GM21825 (cell line): ENCODE measurements at regions not wholly inside any gene's neighbourhood (a gene's known extent, or its start where the extent isn't known, plus 50 kb on each side); places are given as distances from the start of the nearest gene placed in this dataset.
"Not testable (repeated sequence)": the region's sequence is repeated elsewhere in the genome, so short reads cannot be mapped to it uniquely, and the experiment has no call there.

Experiments used
- ATAC-seq: cut with Tn5 transposase; IDR thresholded peaks from one replicate; pipeline ENCODE4 v1.9.1; 2021; ENCODE audit warnings: mild to moderate bottlenecking, moderate library complexity; ENCODE audit not compliant: unreplicated experiment

DNA sequence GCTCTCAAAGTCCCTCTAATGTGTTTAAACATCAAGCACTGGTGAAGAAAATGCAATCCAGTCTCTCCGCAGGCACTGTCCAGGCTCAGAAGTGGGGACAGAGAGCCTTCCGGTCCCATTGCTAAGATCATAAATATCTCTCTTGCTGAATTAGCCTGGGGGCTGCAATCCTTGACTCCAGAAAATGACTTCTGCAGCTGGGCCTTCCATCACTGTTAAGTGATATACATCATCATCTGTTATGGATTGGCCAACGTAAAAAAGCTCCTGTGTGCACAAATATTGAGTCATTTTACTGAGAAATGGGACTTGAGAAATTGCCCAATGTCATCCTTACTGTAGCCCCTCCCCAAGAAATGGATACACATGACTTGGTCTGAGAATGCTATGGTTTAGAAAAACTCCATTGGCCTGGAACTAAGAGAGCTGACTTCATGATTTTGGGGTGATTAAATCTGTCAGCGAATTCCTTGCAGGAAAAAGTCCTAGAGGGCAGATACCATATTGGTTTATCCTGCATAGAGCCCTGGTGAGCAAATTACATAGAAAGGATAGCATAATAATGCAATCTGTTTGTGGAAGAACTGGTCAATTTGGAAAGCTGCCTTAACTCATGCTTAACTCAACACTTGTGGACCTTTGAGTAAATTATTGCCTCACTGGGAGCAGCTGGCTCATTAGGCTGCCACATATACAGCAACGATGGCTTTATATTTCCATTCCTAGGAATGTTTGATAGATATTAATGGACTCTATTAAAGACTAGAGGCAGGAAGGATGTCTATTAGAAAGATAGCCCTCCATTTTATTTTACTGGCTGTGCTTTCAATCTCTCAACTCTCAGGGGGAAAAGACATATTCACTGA is 346.1 kb downstream of the GBA3 start:
- no peak for ATAC-seq

DNA sequence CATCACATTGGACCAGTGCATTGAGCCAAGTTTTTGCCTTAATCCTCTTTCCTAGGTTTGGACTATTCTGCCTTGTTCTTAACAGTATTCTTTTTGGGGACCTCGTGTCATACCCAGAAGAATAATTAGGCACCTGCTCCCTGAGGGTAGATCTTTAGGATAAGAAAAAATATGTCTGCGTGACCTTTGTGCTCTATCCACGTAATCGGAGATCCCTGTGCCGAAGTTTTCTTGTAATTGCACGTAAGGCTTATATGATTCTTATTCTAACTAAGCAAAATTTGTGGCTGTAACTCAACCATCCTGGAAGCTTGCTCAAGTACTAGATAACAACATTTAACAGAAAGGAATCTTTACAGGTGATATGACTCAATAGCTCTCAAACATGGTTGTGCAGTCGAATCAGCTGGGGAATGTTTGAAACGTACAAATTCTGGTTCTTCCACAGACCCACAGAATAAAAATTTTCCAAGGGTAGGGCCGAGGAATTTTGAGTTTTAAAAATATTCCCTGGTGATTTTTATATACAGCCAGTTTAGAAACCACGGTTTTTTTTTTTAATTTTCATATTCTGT is 344.3 kb downstream of the GBA3 start:
- no peak for ATAC-seq

DNA sequence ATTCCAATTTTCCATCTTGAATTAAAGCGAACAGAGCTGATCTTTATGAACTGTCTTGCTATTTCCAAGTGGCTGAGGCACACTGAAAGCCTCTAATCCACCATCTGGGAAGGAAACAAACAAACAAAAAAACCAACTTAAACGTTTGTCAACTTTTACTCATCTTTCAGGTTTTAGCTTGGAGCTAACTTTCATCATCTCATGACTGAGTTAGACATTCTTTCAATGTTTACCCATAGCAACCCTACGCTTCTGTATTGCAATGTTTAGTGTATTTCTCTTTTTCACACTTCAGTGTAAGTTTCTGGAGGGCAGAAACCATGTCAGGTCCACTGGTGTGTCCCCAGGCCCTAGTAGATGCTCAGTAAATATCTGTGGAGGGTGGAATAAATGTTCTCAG is 343.8 kb downstream of the GBA3 start:
- no peak for ATAC-seq

DNA sequence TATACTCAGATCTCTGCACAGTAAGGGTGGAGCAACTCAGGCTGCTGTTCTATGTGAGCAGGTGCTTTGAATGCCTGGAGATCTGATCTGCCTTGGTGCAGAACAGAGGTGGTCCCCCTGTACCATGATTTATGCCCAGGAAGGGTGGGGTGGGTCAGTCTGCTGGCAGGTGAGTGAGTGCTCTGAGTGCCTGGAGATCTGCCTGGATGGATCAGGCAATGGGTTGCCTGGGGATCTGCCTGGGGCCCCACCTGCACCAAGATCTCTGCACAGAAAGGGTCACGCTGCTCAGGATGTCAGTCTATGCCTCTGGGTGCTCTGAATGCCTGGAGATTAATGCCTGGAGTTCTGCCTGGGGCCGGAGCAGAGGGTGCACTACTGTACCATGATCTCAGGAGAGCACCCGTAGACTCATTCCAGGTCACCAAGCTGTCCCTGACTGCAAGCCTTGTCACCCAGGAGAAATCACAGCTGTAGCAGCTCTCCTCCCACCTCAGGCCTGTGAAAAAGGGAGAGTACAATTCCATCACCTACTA is 342.9 kb downstream of the GBA3 start:
- ATAC-seq, result no peak

DNA sequence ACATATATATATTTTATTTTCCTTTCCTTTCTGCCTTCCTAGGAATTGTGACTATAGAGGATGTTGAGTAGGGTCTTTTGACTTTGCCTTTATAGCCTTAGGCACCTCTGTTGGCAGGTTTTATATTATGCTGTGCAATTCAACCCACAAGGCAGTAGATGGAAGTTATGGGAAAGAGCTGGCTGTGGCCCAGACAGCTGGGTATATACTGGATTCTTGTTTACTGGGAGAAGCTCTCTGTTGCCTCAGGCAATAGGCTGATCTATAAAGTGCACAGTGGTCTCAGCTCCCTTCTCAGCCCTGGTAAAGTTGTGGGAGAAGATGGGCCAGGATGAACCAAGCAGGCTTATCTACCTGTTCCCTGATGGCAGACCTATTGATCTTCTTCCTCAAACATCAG is 342.0 kb downstream of the GBA3 start:
- no peak for ATAC-seq

DNA sequence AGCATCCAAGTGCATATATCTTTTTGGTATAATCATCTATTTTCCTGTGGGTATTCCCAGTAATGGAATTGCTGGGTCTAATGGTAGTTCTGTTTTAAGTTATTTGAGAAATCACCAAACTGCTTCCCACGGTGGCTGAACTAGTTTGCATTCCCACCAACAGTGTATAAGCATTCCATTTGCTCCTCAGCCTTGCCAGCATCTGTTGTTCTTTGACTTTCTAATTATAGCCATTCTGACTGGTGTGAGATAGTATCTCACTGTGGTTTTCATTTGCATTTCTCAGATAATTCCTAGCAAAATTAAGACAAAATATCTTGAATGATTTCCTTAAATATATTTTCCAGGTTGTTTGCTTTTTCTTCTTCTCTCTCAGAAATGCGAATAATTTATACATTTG is 341.1 kb downstream of the GBA3 start:
- no peak for ATAC-seq

DNA sequence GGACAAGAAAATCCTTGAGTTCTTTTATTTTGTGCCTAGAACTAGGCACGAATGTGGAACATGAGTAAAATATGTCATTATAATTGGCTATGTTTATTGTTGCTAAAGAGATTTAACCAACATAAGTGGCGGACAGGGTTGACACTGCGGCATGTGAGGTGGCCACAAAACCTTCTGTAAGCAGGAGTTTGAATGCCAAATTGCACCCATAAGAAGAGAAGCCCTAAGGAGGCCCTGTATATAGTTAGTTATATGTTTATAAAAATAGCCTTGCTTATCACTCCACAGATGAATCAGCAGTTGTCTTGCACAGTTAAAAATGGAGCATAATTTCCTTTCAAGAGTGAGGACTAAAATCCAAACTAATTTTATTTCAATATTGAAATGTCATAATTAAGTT is 336.1 kb downstream of the GBA3 start:
- ATAC-seq, result no peak

DNA sequence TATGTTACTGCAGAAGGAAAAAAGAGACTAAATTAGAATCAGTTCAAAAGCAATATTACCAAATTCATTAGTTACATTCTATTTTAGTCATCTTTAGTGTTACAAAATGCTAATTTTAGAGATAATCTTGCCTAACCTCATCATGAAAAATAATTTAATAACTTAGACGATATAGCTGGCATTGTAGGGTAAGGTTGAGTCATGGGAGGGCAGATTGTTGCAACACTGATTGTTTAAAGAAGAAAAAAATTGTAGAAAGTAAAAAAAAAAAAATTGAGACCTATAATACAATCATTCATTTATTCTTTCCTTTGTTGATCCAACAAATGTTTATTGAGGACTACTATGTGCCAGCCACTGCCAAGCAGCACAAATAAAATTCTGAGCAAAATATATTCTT is 330.9 kb downstream of the GBA3 start:
- no peak for ATAC-seq

DNA sequence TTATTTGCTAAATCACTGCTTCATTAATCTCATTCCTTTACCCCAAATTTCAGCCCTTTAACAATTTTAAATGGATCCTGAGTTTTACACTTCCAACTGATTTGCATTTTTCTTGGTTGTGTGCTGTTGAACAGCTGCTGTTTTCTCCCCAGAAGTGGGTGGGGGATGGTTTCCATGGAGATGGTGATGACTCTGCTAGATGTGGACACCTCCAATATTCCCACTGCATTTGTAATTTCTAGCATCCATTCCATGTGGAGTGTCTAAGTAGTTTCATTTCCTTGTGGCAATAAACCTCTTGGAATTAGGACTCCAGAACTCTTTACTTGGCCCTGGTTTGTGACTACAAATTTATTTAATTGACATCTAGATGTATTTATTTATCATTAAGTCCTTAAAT is 330.4 kb downstream of the GBA3 start:
- ATAC-seq, result no peak

DNA sequence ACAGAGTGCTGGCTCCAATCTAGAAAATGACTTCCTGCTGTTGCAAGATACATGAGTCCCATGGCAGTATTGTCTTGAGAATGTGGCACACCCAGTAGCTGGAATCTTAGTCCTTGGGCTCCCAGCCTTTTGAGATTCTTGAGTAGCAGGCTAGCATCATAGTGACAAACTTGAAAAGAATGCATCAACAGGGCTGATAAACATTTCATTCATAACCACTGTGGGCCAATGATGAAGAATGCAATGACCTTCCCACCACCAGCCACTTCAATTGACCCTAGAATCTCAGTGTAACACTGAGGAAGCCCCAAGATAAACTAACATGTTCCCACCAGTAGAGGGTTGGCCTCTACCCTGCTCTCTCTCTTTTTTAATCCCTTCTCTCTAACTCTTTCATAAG is 329.3 kb downstream of the GBA3 start:
- ATAC-seq, result no peak

DNA sequence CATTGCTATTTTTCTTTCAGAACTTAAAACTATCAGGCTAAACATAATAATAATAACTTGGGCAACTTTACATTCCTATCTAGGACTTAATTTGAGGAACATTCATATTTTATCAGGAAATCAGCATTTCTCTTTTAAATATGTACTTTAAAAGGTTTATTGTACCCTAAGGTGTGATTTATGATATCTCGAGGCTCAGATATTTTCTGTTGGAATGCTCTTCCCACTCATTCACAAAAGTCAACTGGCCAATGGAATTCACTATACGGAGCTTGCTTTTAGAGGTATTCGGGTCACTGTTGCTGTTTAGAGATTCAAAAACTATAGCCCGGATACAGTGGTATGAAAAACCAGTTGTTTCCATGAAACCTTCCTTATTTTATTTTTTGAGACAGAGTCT is 328.3 kb downstream of the GBA3 start:
- no peak for ATAC-seq

DNA sequence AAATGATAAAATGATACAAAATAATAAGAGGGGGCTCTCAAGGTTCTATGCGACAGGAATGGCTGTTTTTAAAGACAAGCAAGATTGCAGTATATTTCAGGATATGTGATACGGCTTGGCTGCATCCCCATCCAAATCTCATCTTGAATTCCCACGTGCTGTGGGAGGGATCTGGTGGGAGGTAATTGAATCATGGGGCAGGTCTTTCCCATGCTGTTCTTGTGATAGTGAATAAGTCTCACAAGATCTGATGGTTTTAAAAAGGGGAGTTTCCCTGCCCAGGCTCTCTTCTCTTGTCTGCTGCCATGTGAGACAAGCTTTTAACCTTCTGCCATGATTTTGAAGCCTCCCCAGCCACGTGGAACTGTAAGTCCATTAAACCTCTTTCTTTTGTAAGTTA is 327.7 kb downstream of the GBA3 start:
- not testable (repeated sequence) for ATAC-seq

DNA sequence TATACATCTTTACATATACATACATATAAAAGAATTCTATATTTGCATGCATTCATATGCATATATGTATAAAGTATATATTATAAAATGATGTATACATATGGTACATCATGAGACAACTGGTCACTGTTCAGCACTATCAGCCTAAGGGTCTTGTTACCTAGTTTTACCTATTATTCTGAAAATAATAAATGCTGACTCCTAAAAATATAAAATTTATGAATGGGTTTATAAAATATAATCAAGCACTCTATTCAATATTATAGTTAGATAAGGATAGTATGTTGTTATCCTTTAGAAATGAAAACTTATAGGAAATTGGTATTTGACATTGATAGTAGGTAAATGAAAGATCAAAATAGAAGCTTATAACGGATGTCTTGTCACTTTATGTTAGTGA is 324.2 kb downstream of the GBA3 start:
- ATAC-seq, result no peak

DNA sequence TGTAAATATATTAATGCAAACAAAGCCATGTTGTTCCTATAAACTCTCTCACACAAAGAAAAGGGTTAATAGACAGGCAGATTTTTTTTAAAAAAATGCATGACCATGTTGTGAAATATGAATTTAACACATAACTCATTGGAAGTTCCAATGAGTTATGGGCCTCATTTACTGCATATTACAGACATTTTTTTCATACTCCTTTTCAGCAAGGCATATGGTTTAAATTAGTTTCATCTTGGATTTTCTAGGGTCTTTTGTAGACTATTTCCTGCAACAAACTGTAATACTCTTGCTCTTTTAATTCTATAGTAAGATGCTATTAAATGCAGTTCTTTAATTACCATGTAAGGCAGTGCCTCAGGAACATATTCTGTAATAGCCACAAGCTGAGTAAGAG is 323.1 kb downstream of the GBA3 start:
- ATAC-seq, result no peak

DNA sequence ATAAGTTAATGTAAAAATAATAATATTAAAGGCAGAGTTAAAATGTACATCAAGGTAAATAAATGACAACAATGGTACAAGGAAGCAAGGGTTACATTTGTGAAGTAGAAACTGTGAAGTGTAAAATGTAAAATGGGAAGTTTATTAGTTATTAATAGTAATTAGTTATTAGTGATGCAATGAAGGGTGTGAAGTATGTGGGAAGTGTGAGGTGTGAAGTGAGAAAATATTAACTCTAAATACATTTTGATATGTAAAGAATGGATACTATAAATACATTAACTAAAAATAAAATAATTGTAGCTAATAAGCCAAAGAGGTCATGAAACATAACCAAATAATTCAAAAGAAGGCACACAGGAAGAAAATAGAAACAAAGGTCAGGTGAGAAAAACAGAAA is 316.4 kb downstream of the GBA3 start:
- no peak for ATAC-seq

DNA sequence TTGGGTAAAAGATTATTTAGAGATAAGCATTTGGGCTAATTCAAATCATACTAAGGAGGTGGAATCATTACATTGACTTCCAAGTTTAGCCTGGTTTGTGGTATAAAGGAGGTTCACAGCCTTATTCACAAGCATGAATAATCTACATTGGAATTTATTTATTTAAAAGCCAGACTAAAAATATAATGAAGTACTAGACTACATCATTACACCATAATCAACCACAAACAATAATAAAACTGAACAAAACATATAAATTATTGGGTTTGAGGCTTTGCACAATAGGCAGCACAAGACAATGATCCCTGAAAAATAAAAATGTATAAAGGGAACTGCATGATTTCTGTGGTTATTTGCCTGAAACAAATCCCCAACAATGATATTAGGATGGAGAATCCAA is 314.0 kb downstream of the GBA3 start:
- ATAC-seq, result no peak

DNA sequence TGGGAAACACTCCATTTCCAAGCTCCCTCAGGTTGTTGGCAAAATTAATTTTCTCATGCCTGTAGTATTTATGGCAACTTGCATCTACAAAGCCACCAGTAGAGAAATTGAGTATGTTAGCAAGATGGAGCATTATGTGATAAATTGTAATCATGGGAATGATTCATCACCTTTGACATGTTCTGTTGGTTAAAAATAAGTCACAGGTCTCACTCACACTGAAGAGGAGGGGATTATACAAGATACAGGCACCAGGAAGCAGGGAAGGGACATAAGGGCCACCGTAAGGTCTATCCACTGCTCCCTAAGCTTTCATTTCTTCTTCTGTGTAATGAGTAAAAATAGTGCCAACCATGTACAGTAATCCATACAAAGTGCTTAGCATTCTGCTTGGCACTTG is 313.0 kb downstream of the GBA3 start:
- ATAC-seq, result no peak

DNA sequence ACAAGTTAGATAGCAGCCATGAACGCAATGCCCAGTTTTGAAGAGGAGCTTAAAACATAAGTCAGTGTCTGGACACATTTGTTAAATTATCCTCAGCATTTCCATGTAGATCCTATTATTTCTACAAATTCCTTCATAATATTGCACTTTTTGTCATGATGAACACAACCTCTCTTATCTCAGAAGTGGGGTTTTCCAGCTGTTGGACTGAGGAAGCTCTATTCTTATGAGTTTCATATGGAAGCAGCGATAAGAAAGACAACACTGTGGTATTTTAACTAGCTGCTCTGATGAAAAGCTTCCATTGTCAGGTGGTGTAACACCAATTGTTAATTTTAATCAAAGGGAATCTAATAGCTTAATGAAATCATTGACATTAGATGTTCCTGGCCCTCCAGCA is 308.7 kb downstream of the GBA3 start:
- no peak for ATAC-seq

DNA sequence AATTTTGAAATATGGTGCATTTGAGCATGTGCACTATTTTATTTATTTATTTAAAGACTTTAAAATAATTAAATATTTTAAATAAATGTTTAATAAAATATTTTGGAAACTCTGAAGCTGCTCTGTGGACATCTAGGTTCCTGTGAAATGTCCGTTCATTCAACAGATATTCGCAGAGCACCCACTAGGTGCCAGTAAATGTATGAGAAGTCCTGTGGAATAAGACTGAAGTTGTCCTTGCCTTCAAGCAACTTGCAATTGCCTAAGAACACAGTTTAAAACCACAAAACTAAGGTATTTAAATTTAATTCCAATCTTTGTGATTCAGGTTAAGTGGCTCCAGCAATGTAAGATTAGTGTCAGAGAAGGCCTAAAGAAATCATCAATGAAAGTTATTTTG is 306.7 kb downstream of the GBA3 start:
- no peak for ATAC-seq

DNA sequence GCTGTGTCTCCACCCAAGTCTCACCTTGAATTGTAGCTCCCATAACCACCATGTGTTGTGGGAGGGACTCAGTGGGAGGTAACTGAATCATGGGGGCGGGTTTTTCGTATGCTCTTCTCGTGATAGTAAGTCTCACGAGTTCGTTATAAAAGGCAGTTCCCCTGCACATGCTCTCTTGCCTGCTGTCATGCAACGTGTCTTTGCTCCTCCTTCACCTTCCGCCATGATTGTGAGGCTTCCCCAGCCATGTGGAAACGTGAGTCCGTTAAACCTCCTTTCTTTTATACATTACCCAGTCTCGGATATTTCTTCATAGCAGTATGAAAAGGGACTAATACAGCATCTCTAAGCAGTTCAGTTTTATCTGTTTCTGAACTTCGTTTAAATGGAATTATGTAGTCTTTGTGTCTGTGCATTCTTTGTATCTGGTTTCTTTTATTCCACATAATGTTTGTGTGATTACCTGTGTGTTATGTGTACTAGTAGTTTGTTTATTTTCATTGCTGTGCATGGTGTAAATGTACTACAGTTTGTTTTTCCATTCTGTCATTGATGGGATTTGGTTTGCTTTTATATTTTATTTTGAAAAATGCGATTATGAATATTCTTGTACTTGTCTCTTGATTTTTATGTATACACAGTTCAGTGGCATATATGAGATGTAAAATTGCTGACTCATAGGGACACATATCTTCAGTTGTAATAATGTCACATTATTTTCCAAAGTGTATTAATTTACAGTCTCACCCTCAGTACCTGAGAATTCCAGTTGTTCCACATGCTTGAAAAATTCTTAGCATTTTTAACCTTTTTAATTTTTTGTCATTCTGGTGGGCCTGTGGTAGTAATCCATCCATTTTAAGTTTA is 304.9 kb downstream of the GBA3 start:
- no peak for ATAC-seq

DNA sequence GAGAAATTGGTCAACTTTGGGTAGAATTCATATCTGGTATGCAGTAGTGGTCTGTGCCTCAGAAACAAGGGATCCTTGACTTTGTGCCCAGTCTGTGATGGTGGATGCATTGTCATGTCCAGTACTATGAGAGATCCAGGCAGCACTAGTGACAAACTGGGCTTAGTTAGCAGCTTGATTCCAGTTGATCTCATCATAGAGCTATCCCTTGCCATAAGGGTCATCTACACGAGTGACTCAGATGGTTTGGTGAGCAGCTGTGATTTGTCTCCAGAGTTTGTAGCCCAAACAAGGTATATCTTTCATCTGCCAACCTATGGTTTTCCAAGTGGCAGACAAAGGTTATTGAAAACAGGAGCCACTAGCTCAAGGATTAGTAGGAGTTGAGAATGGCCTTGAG is 298.8 kb downstream of the GBA3 start:
- no peak for ATAC-seq

DNA sequence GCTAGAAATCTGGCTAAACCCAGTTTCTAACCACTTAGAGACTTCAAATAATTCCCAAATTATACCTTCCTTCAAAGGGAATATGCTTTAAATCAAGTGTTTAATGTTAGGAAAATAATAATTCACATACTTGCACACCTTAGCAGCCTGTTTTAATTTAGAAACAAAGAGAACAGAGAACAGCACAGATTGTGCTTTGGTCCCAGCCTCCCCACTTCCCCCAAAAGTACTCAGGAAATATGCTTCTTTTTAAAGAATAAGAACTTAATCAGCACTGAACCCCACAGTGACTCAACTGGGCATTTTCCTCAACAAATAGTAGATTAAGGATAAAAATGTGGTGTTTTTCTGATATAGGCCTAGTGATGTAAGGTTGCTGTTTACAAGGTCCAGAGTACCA is 295.8 kb downstream of the GBA3 start:
- no peak for ATAC-seq
